BJ (cell line): ENCODE measurements at regions not wholly inside any gene's neighbourhood (a gene's known extent, or its start where the extent isn't known, plus 50 kb on each side); places are given as distances from the start of the nearest gene placed in this dataset.

Experiments used
- CTCF ChIA-PET: fragments of 350-600 bp; formaldehyde crosslinking; extraction: SDS; loops from one replicate; lab custom pipeline; 2021; ENCODE audit warnings: antibody characterized with exemption, inconsistent platforms; lab: Yijun Ruan, JAX
- POLR2A ChIA-PET: fragments of 300-600 bp; sonication (Branson Sonifier 250); formaldehyde crosslinking; extraction: SDS; loops from one replicate; lab custom pipeline; 2021; ENCODE audit warnings: antibody characterized with exemption; lab: Charles Lee
- DNase-seq: peaks from one replicate; pipeline ENCODE4 v3.0.0-alpha.2; 2011; ENCODE audit warnings: low read depth
- H3K27me3 ChIP-seq: 2 replicates; pipeline ENCODE4 v1.6.0; 2011; ENCODE audit warnings: low read length; ENCODE audit not compliant: control insufficient read depth, insufficient read depth
- H3K36me3 ChIP-seq: 2 replicates; pipeline ENCODE4 v1.5.1; 2011; ENCODE audit warnings: low read length; ENCODE audit not compliant: control insufficient read depth, insufficient read depth
- H3K4me3 ChIP-seq: 2 replicates; pipeline ENCODE4 v1.5.1; 2011; ENCODE audit warnings: low read depth, mild to moderate bottlenecking, control low read depth, low read length
- TF ChIP-seq, protein P1 (sequence below): IDR thresholded peaks from 2 replicates; pipeline ENCODE4 v1.5.1; 2011; ENCODE audit warnings: low read depth, mild to moderate bottlenecking, control low read depth, inconsistent platforms, low read length, moderate library complexity; ENCODE audit not compliant: insufficient read depth

DNA sequence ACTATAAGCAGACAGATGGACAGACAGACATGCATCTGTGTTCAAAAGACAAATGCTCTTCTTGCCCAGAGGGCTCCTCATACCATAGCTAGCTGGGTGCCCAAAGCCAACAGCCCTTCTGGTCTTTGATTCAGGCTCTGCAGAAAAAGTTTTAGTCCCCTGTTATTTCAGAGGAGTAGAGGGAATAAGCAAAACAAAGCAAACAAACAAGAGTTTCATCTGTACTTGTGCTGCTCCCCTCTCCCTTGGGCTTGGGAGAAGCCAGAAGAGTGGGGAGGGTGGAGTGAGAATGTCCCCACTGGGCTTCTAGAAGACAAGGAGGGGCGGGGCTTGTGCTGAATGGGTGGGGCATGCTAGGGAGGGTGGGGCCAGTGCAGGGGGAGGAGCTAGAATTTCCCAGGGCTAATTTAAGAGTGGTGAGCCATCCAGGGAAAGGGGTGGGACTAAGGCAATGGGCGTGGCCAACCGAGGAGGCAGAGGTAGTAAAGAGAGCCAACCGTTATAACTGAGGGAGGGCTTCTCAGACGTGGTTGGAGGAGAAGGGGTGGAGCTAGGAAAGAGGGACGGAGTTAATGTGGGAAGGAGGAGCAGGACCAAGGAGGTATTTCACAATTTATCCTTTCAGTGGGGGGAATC is 101.2 kb upstream of the MGMT start:
- POLR2A ChIA-PET: no interaction called here
- no peak for DNase-seq
- CTCF ChIA-PET: no interaction called here
- no peak overlapping the region for H3K4me3 ChIP-seq
- no peaks in the 10 kb centered on the region for H3K36me3 ChIP-seq
- TF ChIP-seq, protein P1, sequence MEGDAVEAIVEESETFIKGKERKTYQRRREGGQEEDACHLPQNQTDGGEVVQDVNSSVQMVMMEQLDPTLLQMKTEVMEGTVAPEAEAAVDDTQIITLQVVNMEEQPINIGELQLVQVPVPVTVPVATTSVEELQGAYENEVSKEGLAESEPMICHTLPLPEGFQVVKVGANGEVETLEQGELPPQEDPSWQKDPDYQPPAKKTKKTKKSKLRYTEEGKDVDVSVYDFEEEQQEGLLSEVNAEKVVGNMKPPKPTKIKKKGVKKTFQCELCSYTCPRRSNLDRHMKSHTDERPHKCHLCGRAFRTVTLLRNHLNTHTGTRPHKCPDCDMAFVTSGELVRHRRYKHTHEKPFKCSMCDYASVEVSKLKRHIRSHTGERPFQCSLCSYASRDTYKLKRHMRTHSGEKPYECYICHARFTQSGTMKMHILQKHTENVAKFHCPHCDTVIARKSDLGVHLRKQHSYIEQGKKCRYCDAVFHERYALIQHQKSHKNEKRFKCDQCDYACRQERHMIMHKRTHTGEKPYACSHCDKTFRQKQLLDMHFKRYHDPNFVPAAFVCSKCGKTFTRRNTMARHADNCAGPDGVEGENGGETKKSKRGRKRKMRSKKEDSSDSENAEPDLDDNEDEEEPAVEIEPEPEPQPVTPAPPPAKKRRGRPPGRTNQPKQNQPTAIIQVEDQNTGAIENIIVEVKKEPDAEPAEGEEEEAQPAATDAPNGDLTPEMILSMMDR: no peak
- H3K27me3 ChIP-seq: no peaks in the 10 kb centered on the region

GRCh38 chr10:129366450-129366849 is 100.6 kb upstream of the MGMT start:
- H3K36me3 ChIP-seq: no peaks in the 10 kb centered on the region
- ChIA-PET POLR2A (no interaction called here), CTCF (no interaction called here)
- H3K4me3 ChIP-seq: no peak overlapping the region
- no peaks in the 10 kb centered on the region for H3K27me3 ChIP-seq
- DNase-seq: no peak
- TF ChIP-seq, protein P1: no peak

DNA sequence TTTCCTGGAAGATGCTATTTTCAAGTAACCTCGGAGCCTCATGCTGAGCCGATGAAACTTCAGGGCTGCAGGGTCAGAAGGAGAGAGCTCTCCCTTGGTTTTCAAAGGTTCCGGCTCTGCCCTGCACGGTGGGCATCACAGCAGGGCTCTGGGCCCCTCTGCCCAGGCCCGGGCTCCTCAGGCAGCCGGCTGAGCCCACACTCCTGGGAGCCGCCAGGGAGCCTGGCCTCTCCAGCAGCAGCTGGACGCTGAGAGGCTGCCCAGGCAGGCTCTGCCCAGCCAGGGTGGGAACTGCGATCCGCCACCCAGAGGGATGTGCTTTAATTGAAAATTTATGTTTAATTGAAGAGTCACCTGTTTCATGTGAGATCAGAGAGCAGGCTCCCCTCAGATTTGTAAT is 97.5 kb upstream of the MGMT start:
- H3K27me3 ChIP-seq: no peaks in the 10 kb centered on the region
- ChIA-PET CTCF (no interaction called here), POLR2A (no interaction called here)
- H3K36me3 ChIP-seq: no peaks in the 10 kb centered on the region
- DNase-seq: no peak
- H3K4me3 ChIP-seq: no peak overlapping the region
- TF ChIP-seq, protein P1: no peak

DNA sequence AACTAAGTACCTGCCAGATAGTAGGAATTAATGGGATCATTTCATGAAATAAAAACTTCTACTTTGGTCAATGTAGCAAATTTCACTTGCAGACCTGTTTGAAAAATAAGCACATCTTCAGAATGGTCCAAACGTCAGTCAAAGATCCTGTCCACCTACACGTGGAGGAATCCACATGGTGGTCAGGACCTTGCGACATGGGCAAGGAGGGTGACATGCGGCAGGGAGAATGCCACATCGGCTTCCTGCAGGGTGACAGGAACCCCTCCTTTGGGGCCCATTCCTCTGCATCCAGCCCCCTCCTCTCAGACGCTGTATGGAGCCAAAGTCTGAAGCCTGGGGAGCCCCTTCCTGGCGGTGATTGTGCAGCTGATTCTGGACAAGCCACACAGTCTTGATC is 95.5 kb upstream of the MGMT start:
- Histone ChIP-seq H3K36me3 (no peaks in the 10 kb centered on the region), H3K27me3 (no peaks in the 10 kb centered on the region), H3K4me3 (no peak overlapping the region)
- ChIA-PET POLR2A (no interaction called here), CTCF (no interaction called here)
- no peak for DNase-seq
- TF ChIP-seq, protein P1: no peak

DNA sequence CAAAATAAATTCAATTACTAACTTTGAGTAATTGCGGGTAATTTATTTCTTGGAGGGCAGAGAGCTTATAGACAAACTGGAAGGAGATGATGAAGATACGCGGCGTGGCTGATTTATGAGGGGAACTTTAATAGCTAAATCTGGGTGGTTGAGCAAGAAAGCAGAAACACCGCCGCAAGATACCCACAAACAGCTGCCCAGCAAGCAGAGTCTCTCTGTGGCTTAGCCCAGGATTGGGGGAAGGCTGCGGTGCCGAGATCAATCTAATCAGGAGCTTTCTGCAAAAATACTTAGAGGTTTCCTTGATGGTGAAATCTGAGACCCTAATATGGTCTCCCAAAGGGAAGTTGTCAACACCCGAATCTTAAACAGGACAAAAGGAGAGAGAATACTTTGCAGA is 94.9 kb upstream of the MGMT start:
- ChIA-PET CTCF (no interaction called here), POLR2A (no interaction called here)
- no peak overlapping the region for H3K4me3 ChIP-seq
- TF ChIP-seq, protein P1: no peak
- H3K27me3 ChIP-seq: no peaks in the 10 kb centered on the region
- no peaks in the 10 kb centered on the region for H3K36me3 ChIP-seq
- DNase-seq: no peak
